RCC 7860 (cell line): ENCODE measurements at regions not wholly inside any gene's neighbourhood (a gene's known extent, or its start where the extent isn't known, plus 50 kb on each side); places are given as distances from the start of the nearest gene placed in this dataset.
A peak's percentile ranks its signal among the peaks of the same experiment; 100 is the strongest.

Experiments
- DNase-seq: peaks from one replicate; pipeline ENCODE4 v3.0.0-alpha.2; 2015; ENCODE audit warnings: low spot score
- FAIRE-seq: peaks from 2 replicates; lab custom pipeline; 2012; peaks lifted over from hg19 to GRCh38; lab: Jason Lieb, UNC

GRCh38 chr9:129476821-129477611 is 143.9 kb downstream of the C9orf50 start:
- peak; percentile 91 for FAIRE-seq
- peak; percentile 87 for DNase-seq

DNA sequence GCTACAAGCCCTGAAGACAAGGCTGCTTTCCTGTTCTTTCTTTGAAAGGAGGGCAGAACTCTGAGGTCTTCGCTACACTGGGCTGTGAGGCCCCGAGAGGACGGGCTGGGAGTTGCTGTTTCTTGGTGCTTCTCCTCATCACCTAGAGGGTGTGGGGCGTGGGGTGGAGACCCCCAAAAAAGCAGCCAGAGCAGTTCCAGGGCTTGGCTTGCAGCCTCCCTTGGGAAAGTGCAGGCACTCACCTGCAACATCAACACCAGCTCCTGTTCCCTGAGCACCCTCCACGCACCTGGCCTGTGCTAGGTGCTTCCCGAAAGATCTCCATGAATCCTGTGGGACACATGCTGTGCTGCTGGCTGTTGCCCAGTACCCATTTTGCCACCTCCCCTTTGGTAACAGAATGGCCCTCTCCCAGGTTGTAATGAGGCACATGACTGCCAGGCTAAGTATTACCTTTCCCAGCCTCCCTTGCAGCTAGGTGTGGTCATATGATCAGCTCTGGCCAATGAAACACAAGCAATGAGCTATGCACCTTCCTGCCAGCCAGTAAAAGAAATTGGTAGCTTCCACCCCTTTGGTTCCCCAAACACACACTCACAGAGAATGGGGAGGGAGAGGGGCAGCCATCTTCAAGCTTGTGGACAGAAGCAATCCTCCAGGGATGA is 146.0 kb downstream of the C9orf50 start:
- DNase-seq, result no peak
- FAIRE-seq, result no peak

DNA sequence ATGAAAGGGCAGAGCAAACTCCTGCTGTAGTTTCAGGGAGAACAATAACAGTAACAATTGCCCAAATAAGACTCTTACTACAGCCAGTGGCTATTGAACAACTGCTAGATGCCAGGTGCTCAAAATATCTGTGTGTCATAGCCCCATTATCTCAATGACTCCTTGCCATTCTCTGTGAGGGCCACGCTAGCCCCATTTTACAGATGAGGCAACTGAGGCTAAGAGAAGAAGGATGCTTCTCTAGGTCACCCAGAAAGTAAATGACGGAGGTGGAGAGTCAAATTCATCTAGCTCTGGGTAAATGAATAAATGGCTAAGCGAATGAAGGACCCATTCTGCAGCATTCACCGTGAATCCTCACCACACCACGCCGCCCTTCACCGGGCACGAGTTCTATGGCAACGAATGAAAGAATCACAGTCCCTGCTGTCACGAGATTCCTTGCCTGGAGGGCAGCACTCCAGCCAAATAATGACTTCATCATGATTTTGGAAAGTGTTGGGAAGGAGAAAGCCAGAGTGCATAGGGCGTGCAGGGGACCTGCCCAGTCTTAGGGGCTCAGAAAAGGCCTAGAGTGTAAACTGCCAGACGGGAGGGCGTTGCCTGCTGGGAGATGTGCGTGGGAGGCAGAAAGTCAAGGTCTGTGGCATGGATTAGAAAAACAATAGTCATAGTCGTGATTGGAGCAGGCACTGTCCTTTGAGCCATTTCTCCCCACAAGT is 147.2 kb downstream of the C9orf50 start:
- DNase-seq (peak; percentile 88), FAIRE-seq (peak; percentile 88)

DNA sequence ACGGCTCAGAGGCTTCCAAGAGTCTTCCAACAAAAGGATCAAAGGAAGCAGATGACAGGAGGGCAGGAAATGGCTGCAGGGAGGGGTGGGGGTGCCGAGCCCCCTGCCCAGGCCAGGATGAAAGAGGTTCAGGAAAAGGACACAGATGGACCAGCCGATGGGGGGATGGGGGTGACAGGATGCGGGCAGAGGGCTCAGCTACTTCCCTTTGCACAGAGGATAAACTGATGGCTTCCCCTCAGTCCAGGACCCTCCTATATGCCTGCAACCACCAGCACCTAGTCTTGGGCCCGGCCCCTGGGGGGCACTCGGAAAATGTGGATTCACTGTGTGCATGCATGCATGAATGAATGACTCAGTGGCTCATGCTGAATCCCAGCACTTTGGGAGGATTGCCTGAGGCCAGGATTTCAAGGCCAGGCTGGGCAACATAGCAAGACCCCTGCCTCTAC is 148.2 kb downstream of the C9orf50 start:
- FAIRE-seq (peak; percentile 20), DNase-seq (peak; percentile 54)

DNA sequence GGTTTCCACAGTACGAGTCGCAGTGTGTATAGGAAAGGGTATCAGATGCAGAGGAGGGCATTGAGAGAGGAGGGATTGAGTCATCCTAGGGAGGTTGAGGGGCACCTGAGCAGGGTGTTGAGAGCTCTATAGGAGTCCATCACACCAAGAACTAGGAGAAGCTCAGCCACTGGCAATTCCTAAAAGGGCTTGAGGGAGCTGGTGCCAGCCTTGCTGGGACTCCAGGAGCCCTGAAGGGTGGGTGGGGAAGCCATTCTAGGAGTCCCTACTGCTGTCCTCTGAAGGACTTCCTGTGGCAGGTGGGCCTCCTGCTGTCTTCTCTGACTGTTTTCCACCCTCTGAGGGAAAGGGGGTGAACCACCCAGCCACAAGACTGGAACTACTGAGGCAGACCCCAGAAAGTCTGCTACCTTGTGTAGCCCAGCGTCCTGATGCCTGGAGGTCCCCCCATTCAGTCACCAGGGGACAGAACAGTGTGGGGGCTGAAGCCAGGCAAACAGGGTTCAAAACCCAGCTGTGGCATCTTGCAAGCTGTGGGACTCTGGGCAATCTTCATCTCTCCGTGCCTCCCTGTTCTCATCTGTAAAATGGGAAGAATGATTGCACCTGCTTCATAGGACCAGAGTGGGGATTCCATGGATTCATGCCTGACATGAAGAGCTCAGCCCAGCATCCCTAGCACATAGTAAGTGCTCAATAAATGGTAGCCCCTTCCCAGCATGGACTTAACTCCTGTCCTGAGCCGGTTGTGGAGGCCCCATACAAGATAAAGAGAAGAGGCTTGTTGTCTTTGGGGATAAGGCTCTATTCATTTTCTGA is 149.5 kb downstream of the C9orf50 start:
- DNase-seq (no peak), FAIRE-seq (no peak)

DNA sequence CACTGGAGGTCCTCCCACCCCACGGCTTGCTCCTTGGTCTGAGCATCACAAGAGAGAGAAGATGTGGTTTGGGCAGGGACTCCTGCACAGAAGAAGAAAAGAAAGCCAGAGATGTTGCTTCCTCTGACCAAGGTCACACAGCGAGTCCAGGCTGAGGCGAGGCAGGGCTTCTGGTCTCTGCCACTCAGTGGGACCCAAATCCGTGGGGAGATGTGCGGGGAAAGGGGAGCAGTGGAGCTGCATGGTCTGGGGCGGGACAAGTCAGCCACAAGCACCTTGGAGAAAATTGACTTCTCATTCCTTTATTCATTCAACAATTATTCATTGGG is 150.9 kb downstream of the C9orf50 start:
- no peak for FAIRE-seq

DNA sequence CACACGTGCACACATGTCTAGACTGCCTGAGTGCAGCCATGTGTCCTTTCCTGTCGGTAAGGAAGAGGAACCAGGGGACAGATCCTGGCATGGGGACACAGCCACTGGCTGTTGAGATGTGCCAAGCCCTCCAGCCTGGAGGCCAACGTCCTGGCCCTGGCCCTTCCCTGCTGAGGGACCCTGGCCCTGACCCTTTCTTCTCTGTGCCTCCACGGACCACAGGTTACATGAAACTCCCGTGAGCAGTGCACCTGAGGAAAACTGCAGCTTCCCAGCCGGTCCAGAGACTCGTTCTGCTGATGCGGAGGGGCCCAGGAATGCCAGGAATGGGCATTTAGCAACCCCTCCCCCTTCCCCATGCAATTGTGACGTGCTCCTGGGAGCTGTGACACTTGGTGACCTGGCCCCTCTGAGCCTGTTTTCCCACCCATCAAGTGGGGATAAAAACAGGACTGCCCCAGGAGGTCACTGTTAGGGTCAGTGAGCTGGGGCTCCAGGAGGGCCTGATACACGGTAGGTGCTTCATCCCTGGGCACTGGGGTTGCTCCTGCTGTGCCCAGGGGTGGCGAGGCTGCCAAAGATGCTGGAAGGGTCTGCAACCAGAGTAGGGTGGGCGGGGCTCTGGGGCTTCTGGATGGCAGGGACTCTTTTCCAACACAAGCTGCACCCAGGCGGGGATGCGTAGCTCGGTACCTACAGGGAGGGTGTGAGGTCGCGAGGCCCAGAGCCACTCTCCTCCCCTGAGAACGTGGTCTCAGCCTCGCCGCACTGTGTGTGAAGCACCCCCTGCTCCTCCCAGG is 151.5 kb downstream of the C9orf50 start:
- FAIRE-seq, result no peak
- no peak for DNase-seq

More for the DNA sequence above, 150.9 kb downstream of the C9orf50 start:
- DNase-seq, result no peak

DNA sequence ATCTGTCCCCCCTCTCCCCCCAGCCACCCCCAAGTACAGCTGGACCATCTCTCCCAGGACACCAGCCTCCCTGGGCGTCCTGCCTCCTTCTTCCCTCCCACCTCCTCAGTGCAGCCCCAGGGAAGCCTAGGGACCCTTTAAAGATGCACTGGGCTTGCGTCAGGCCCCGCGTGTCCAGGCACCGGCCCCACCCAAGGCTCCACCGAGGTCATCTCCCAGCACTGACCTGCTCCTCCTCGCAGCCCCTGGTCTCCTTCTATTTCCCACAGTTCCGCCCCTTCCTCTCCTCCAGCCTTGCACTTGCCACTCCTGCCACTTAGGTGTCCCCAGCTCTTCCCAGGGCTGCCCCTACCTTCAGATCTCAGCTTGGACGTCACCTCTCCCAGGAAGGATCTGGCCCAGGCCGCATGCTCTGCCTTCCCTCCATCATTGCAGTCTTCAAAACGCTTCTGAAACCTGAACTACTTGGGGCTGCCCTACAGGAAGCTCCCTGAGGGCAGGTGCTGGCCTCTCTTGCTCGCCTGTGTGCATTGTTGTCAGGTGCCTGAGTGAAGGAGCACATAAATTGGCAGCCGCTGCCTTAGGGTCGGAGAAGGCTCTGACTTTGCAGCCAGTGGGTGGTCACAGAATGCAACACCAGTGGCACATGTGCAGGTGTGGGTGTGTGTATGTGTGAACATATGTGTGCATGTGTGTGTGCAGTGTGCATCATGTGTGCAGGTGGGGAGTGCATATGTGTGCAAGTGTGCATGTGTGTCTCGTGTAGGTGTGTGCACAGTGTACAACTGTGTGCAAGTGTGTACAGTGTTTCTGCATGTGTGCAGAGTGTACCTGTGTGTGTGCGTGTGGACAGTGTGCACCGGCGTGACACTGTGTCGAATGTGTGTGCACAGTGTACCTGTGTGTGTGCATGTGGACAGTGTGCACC is 152.9 kb downstream of the C9orf50 start:
- DNase-seq (no peak), FAIRE-seq (no peak)

- no peak for DNase-seq
- FAIRE-seq, result no peak
Measured at GRCh38 chr9:129467004-129467588, 153.8 kb downstream of the C9orf50 start.

- DNase-seq (no peak), FAIRE-seq (no peak)
Measured at GRCh38 chr9:129465834-129466535, 154.9 kb downstream of the C9orf50 start.

DNA sequence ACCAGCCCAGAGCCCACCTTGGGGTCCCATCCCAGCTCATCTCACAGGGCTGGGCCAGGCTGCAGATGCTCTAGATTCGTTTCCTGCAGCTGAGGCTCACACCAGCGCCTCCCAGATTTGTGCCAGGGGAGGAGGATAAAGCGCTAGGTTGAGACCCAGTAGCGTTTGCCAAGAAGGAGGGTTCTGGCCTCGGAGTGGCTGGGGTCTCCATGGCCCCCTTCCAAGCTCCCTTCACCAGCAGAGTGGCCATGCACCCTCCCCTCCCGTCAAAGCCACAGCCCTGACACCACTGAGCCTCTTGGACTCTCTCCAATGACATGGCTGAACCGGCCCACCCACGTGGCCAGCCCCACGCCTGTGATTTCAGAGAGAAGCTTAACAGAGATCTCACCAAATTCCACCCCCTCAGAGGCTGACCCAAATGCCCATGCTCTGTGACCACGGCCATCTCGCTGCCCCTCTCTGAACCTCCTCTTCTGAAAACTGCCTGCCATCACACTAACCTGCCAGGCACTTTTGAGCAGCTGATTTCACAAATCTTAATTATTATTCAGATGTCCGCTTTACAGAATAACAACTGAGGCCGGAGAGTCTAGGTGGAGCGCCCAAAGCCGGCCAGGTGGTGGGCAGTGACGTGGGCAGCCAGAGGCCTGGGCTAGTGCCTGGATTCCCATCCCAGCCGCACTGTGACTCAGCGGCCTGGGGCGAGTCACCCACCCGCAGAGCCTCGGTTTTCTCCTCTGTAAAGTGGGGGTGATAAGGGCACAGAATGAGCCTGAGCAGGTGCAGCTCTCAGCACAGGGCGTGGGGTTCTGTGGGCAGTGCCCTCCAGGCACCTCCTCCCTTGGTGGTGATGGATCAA is 155.7 kb downstream of the C9orf50 start:
- FAIRE-seq (peak; percentile 79), DNase-seq (peak; percentile 66)

- FAIRE-seq (no peak), DNase-seq (no peak)
Measured at GRCh38 chr9:129463994-129464393, 156.9 kb downstream of the C9orf50 start.

- no peak for DNase-seq
- no peak for FAIRE-seq
Measured at GRCh38 chr9:129463477-129463876, 157.4 kb downstream of the C9orf50 start.

- DNase-seq (no peak), FAIRE-seq (no peak)
Measured at GRCh38 chr9:129462360-129462759, 158.5 kb downstream of the C9orf50 start.

- peak; percentile 95 for DNase-seq
- FAIRE-seq, result no peak
Measured at GRCh38 chr9:129460323-129461261, 160.3 kb downstream of the C9orf50 start.
